H9 (cell line): ENCODE measurements at regions not wholly inside any gene's neighbourhood (a gene's known extent, or its start where the extent isn't known, plus 50 kb on each side); places are given as distances from the start of the nearest gene placed in this dataset.

ENCODE experiments used
- DNase-seq: peaks from one replicate; pipeline ENCODE4 v3.0.0-alpha.2; 2017
- H2AFZ ChIP-seq: one replicate; pipeline ENCODE4 v1.6.1; 2013; ENCODE audit warnings: mild to moderate bottlenecking, low read length, control low read depth, moderate library complexity
- H2AK5ac ChIP-seq: 2 replicates; pipeline ENCODE4 v1.6.1; 2013; ENCODE audit warnings: low read length, control low read depth, mixed read lengths; ENCODE audit not compliant: insufficient read length
- H2BK120ac ChIP-seq: one replicate; pipeline ENCODE4 v1.6.1; 2013; ENCODE audit warnings: low read depth, mild to moderate bottlenecking, low read length, control low read depth, inconsistent platforms; ENCODE audit not compliant: poor library complexity, severe bottlenecking
- H2BK12ac ChIP-seq: 2 replicates; pipeline ENCODE4 v1.6.1; 2013; ENCODE audit warnings: low read length, control low read depth, mixed read lengths, low read depth; ENCODE audit not compliant: insufficient read length
- H2BK15ac ChIP-seq: 2 replicates; pipeline ENCODE4 v1.6.1; 2013; ENCODE audit warnings: low read depth, low read length, control low read depth
- H2BK20ac ChIP-seq: one replicate; pipeline ENCODE4 v1.6.1; 2013; ENCODE audit warnings: low read depth, mild to moderate bottlenecking, low read length, control low read depth, inconsistent platforms; ENCODE audit not compliant: poor library complexity, severe bottlenecking
- H2BK5ac ChIP-seq: 2 replicates; pipeline ENCODE4 v1.6.1; 2013; ENCODE audit warnings: low read length, control low read depth, mixed read lengths; ENCODE audit not compliant: insufficient read length
- H3K14ac ChIP-seq: 2 replicates; pipeline ENCODE4 v1.6.1; 2013; ENCODE audit warnings: low read length, control low read depth; ENCODE audit not compliant: insufficient read depth
- H3K18ac ChIP-seq: 2 replicates; pipeline ENCODE4 v1.6.1; 2013; ENCODE audit warnings: low read depth, mild to moderate bottlenecking, mixed read lengths, low read length, control low read depth; ENCODE audit not compliant: insufficient read length
- H3K23ac ChIP-seq: 2 replicates; pipeline ENCODE4 v1.6.1; 2013; ENCODE audit warnings: low read length, control low read depth, mixed read lengths, low read depth; ENCODE audit not compliant: insufficient read length
- H3K23me2 ChIP-seq: 2 replicates; pipeline ENCODE4 v1.6.1; 2013; ENCODE audit warnings: low read depth, mild to moderate bottlenecking, mixed read lengths, low read length, control low read depth; ENCODE audit not compliant: insufficient read length, poor library complexity, severe bottlenecking
- H3K27ac ChIP-seq: 2 replicates; pipeline ENCODE4 v1.5.1; 2013; ENCODE audit warnings: low read length, control low read depth, mixed read lengths, low read depth; ENCODE audit not compliant: insufficient read length
- H3K27me3 ChIP-seq: 2 replicates; pipeline ENCODE4 v1.6.1; 2013; ENCODE audit warnings: low read length, control low read depth, inconsistent platforms; ENCODE audit not compliant: insufficient read depth
- H3K4ac ChIP-seq: 2 replicates; pipeline ENCODE4 v1.6.1; 2013; ENCODE audit warnings: low read depth, mild to moderate bottlenecking, control low read depth, inconsistent platforms, low read length, moderate library complexity
- H3K4me1 ChIP-seq: 2 replicates; pipeline ENCODE4 v1.6.1; 2013; ENCODE audit warnings: low read length, control low read depth, inconsistent platforms; ENCODE audit not compliant: insufficient read depth
- H3K4me2 ChIP-seq: 2 replicates; pipeline ENCODE4 v1.6.1; 2013; ENCODE audit warnings: low read length, control low read depth, mixed read lengths; ENCODE audit not compliant: insufficient read length, insufficient read depth
- H3K56ac ChIP-seq: 2 replicates; pipeline ENCODE4 v1.6.1; 2013; ENCODE audit warnings: low read depth, mild to moderate bottlenecking, mixed read lengths, low read length, control low read depth; ENCODE audit not compliant: insufficient read length
- H3K79me1 ChIP-seq: 2 replicates; pipeline ENCODE4 v1.6.1; 2013; ENCODE audit warnings: low read depth, mild to moderate bottlenecking, moderate library complexity, low read length, control low read depth, inconsistent platforms; ENCODE audit not compliant: insufficient read depth, poor library complexity, severe bottlenecking
- H3K79me2 ChIP-seq: 2 replicates; pipeline ENCODE4 v1.6.1; 2013; ENCODE audit warnings: low read length, control low read depth, inconsistent platforms; ENCODE audit not compliant: insufficient read depth
- H3K9ac ChIP-seq: 2 replicates; pipeline ENCODE4 v1.6.1; 2013; ENCODE audit warnings: low read length, control low read depth, mixed read lengths; ENCODE audit not compliant: insufficient read length; ENCODE audit errors: extremely low read depth
- H3K9me3 ChIP-seq: one replicate; pipeline ENCODE4 v1.6.1; 2013; ENCODE audit warnings: low read depth, low read length, inconsistent platforms; ENCODE audit not compliant: control insufficient read depth
- H3T11ph ChIP-seq: one replicate; pipeline ENCODE4 v1.6.1; 2013; ENCODE audit warnings: mild to moderate bottlenecking, low read length, control low read depth, inconsistent platforms
- H4K20me1 ChIP-seq: one replicate; pipeline ENCODE4 v1.6.1; 2013; ENCODE audit not compliant: control insufficient read depth, insufficient read length, insufficient read depth
- H4K5ac ChIP-seq: 2 replicates; pipeline ENCODE4 v1.6.1; 2013; ENCODE audit warnings: low read depth, mild to moderate bottlenecking, mixed read lengths, low read length, control low read depth; ENCODE audit not compliant: insufficient read length
- H4K8ac ChIP-seq: replicated peaks from 2 replicates; pipeline ENCODE4 v1.6.1; 2013; ENCODE audit warnings: low read length, control low read depth, mixed read lengths, low read depth; ENCODE audit not compliant: insufficient read length
- H4K91ac ChIP-seq: 2 replicates; pipeline ENCODE4 v1.6.1; 2013; ENCODE audit warnings: low read depth, mild to moderate bottlenecking, moderate library complexity, mixed read lengths, low read length, control low read depth; ENCODE audit not compliant: insufficient read length
- H3K27ac Mint-ChIP-seq, 3 experiments: 2 replicates in 2 of 3; 3 replicates in 1 of 3; pipeline ENCODE4 v1.8.0; 2020 to 2021; ENCODE audit warnings: mixed read lengths in 3 of 3, mild to moderate bottlenecking in 1 of 3, moderate library complexity in 1 of 3
- H3K27me3 Mint-ChIP-seq: 2 replicates; pipeline ENCODE4 v1.8.0; 2021; ENCODE audit warnings: low read depth, mild to moderate bottlenecking, moderate library complexity, mixed read lengths
- H3K36me3 Mint-ChIP-seq, 3 experiments: 2 replicates in 2 of 3; 3 replicates in 1 of 3; pipeline ENCODE4 v1.8.0; 2020 to 2021; ENCODE audit warnings: low read depth in 3 of 3, mixed read lengths in 3 of 3; ENCODE audit not compliant: insufficient read depth in 1 of 3
- H3K4me1 Mint-ChIP-seq, 2 experiments: 2 replicates each; pipeline ENCODE4 v1.8.0; 2020; ENCODE audit warnings: mixed read lengths in 2 of 2
- H3K4me3 Mint-ChIP-seq, 2 experiments: 2 replicates in 1 of 2; 3 replicates in 1 of 2; pipeline ENCODE4 v1.8.0; 2020 to 2021; ENCODE audit warnings: mild to moderate bottlenecking in 2 of 2, mixed read lengths in 2 of 2, moderate library complexity in 1 of 2
- H3K9me3 Mint-ChIP-seq, 2 experiments: 2 replicates in 1 of 2; 3 replicates in 1 of 2; pipeline ENCODE4 v1.8.0; 2020; ENCODE audit warnings: mild to moderate bottlenecking in 2 of 2, mixed read lengths in 2 of 2, moderate library complexity in 1 of 2
- CTCF ChIP-seq: fragments of 200-600 bp; sonication (generic); conservative IDR thresholded peaks from 3 replicates; pipeline ENCODE4 v1.8.0; 2021; ENCODE audit warnings: antibody characterized with exemption, mild to moderate bottlenecking
- WGBS: extraction: QIAGEN DNeasy Blood & Tissue Kit; methylation state at CpG from one replicate; pipeline ENCODE4 v1.1.7; 2013; ENCODE audit warnings: missing lambda C conversion rate, low lambda C conversion rate, mixed read lengths; ENCODE audit not compliant: insufficient read length; ENCODE audit errors: extremely low coverage; 5-methylcytosine and 5-hydroxymethylcytosine counted together

- H2BK120ac ChIP-seq = no peak overlapping the region
- H3K4me2 ChIP-seq = no peak overlapping the region
- no peak overlapping the region for H3K4me3 Mint-ChIP-seq
- H3K79me2 ChIP-seq = no peaks in the 10 kb centered on the region
- no peaks in the 10 kb centered on the region for H3K79me1 ChIP-seq
- H2BK12ac ChIP-seq = no peak overlapping the region
- H2AFZ ChIP-seq = no peak overlapping the region
- peaks cover 2 to 4% (median 2%) of the 10 kb centered on the region in 3 experiments for H3K36me3 Mint-ChIP-seq
- H2BK20ac ChIP-seq = no peak overlapping the region
- peaks cover 13% of the 10 kb centered on the region for H3K9me3 ChIP-seq
- no peak overlapping the region for H3K56ac ChIP-seq
- H3K27ac Mint-ChIP-seq = no peak overlapping the region
- H3K9me3 Mint-ChIP-seq = peaks cover 6 to 8% of the 10 kb centered on the region in 2 experiments
- H2BK15ac ChIP-seq = no peak overlapping the region
- peaks cover 6 to 7% of the 10 kb centered on the region in 2 experiments for H3K4me1 Mint-ChIP-seq
- H3T11ph ChIP-seq = no peak overlapping the region
- H3K23ac ChIP-seq = no peak overlapping the region
- no peaks in the 10 kb centered on the region for H4K20me1 ChIP-seq
- H4K8ac ChIP-seq = no peak overlapping the region
- H3K27me3 Mint-ChIP-seq = no peaks in the 10 kb centered on the region
- H3K18ac ChIP-seq = no peak overlapping the region
- H3K27me3 ChIP-seq = no peaks in the 10 kb centered on the region
- WGBS = no CpG with 5 or more reads among the region's 3 CpGs
- H3K4me1 ChIP-seq = no peaks in the 10 kb centered on the region
- H3K14ac ChIP-seq = no peak overlapping the region; the same call in 1 of the 2 replicates
- no peaks in the 10 kb centered on the region for H3K23me2 ChIP-seq
- no peak overlapping the region for H3K9ac ChIP-seq
- DNase-seq = no peak
- no peak overlapping the region for H3K4ac ChIP-seq
- no peak for TF ChIP-seq CTCF
- H2BK5ac ChIP-seq = no peak overlapping the region
- H2AK5ac ChIP-seq = no peak overlapping the region
- no peak overlapping the region for H4K91ac ChIP-seq
- no peak overlapping the region for H4K5ac ChIP-seq
- H3K27ac ChIP-seq = no peak overlapping the region
Observed at GRCh38 chr5:156095709-156096241, 231.2 kb upstream of the SGCD start.
